Chondrocyte (in vitro differentiated cells): ENCODE measurements at regions not wholly inside any gene's neighbourhood (a gene's known extent, or its start where the extent isn't known, plus 50 kb on each side); places are given as distances from the start of the nearest gene placed in this dataset.

Source experiments
- DNase-seq: peaks from one replicate; pipeline ENCODE4 v3.0.0; 2021; ENCODE audit warnings: mixed read lengths, low spot score
- H3K27ac Mint-ChIP-seq: one replicate; pipeline ENCODE4 v1.8.0; 2021; ENCODE audit warnings: mild to moderate bottlenecking, moderate library complexity, mixed read lengths; ENCODE audit not compliant: unreplicated experiment
- H3K27me3 Mint-ChIP-seq: 2 replicates; pipeline ENCODE4 v1.8.0; 2021; ENCODE audit warnings: low read depth, mixed read lengths
- H3K36me3 Mint-ChIP-seq: 2 replicates; pipeline ENCODE4 v1.8.0; 2021; ENCODE audit warnings: low read depth, mixed read lengths
- H3K4me1 Mint-ChIP-seq: 2 replicates; pipeline ENCODE4 v1.8.0; 2021; ENCODE audit warnings: low read depth, mild to moderate bottlenecking, mixed read lengths
- H3K4me3 Mint-ChIP-seq: one replicate; pipeline ENCODE4 v1.8.0; 2021; ENCODE audit warnings: mild to moderate bottlenecking, moderate library complexity, mixed read lengths; ENCODE audit not compliant: unreplicated experiment
- H3K9me3 Mint-ChIP-seq: 2 replicates; pipeline ENCODE4 v1.8.0; 2021; ENCODE audit warnings: low read depth, mixed read lengths
- TF ChIP-seq, protein P1 (sequence below): fragments of 200-600 bp; sonication (generic); IDR thresholded peaks from 2 replicates; pipeline ENCODE4 v1.5.0; 2021; ENCODE audit warnings: antibody characterized with exemption, mild to moderate bottlenecking, moderate library complexity

DNA sequence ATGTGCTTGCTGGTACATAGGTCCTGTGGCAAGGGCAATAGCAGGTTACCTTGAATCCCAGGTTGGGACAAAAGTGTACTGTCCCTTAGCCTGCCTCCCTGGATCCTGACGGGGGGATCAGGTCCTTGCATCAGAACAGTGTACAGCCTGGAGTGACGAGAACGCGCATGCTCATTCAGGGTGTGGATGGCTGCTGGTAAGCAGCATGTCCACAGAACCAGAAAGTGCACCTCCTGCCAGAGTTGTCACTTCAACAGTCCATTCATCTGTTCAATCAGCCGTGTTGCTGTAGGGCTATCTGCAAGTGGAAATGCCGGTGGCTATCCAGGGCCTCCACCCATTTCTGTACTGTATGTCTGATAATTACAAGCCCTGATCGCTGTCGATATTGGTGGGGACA lies 236.3 kb upstream of the SOX4 start:
- peaks cover 3% of the 10 kb centered on the region for H3K9me3 Mint-ChIP-seq

DNA sequence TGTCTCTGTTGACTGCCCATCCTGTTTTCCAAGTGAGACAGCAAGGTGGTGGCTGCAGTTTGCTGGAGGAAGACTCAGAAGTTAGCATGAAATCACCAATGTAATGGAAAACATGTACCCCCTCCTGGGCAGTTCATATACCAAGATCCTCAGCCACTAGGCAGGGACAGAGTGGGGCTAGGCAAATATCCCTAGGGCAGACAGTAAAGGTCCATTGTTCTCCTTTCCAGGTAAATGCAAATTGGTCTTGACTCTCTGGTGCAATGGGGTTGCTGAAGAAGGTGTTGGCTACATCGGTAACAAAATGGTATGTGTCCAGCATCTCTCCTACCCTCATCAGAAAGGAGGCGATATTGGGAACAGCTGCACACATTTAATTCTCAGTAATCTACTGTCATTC lies 233.6 kb upstream of the SOX4 start:
- peaks cover 2% of the 10 kb centered on the region for H3K4me1 Mint-ChIP-seq
- peaks cover 3% of the 10 kb centered on the region for H3K9me3 Mint-ChIP-seq
- no peaks in the 10 kb centered on the region for H3K27me3 Mint-ChIP-seq
- no peak overlapping the region for H3K27ac Mint-ChIP-seq
- no peak for DNase-seq
- TF ChIP-seq, protein P1, sequence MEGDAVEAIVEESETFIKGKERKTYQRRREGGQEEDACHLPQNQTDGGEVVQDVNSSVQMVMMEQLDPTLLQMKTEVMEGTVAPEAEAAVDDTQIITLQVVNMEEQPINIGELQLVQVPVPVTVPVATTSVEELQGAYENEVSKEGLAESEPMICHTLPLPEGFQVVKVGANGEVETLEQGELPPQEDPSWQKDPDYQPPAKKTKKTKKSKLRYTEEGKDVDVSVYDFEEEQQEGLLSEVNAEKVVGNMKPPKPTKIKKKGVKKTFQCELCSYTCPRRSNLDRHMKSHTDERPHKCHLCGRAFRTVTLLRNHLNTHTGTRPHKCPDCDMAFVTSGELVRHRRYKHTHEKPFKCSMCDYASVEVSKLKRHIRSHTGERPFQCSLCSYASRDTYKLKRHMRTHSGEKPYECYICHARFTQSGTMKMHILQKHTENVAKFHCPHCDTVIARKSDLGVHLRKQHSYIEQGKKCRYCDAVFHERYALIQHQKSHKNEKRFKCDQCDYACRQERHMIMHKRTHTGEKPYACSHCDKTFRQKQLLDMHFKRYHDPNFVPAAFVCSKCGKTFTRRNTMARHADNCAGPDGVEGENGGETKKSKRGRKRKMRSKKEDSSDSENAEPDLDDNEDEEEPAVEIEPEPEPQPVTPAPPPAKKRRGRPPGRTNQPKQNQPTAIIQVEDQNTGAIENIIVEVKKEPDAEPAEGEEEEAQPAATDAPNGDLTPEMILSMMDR: no peak
- no peaks in the 10 kb centered on the region for H3K36me3 Mint-ChIP-seq
- H3K4me3 Mint-ChIP-seq: no peak overlapping the region

More for the DNA sequence above, 236.3 kb upstream of the SOX4 start:
- Mint-ChIP-seq H3K4me3 (no peak overlapping the region), H3K27me3 (no peaks in the 10 kb centered on the region), H3K36me3 (no peaks in the 10 kb centered on the region), H3K27ac (no peak overlapping the region), H3K4me1 (peaks cover 10% of the 10 kb centered on the region)
- no peak for DNase-seq
- TF ChIP-seq, protein P1: no peak

DNA sequence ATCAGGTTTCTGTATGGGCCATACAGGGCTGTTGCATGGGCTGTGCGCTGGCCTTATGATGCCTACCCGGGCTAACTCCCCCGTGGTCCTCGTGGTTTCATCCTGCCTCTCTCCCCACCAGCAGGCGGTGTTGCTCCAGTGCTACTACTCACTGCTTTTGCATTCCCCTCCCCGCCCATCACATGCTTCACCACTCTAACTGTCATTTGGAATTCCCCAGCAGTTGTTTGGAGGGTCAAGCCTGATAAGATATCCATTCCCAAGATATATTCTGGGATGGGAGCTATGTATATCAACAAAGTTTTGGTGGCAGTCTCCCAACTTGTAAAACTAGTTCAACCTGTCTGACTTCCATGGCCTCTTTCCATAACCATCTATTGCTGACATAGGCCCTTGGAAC lies 233.2 kb upstream of the SOX4 start:
- Mint-ChIP-seq H3K27me3 (no peaks in the 10 kb centered on the region), H3K4me1 (no peaks in the 10 kb centered on the region), H3K4me3 (no peak overlapping the region), H3K27ac (no peak overlapping the region), H3K9me3 (peaks cover 3% of the 10 kb centered on the region), H3K36me3 (no peaks in the 10 kb centered on the region)
- no peak for DNase-seq
- TF ChIP-seq, protein P1: no peak

DNA sequence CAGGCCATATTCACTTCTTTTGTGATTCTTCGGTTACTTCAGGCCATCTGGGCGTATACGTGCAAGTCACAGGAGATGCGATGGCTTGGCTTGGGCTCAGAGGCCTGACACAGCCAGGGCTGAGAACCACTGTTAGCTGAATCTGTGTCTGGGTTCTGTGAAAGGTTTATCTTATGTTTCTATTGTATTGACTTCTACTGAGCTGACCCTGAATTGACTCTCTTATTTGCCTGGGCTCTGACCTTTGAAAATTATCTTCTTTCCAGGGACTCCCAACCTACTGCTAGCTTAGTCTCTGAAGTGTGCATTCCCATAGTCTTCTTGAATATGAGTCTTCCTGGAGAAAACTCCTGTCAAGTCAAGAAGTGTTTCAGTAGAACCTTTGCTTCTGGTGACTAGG lies 226.4 kb upstream of the SOX4 start:
- Mint-ChIP-seq H3K36me3 (no peaks in the 10 kb centered on the region), H3K9me3 (no peaks in the 10 kb centered on the region), H3K4me1 (peaks cover 16% of the 10 kb centered on the region), H3K4me3 (no peak overlapping the region), H3K27me3 (no peaks in the 10 kb centered on the region), H3K27ac (no peak overlapping the region)
- TF ChIP-seq, protein P1: no peak
- DNase-seq: no peak

DNA sequence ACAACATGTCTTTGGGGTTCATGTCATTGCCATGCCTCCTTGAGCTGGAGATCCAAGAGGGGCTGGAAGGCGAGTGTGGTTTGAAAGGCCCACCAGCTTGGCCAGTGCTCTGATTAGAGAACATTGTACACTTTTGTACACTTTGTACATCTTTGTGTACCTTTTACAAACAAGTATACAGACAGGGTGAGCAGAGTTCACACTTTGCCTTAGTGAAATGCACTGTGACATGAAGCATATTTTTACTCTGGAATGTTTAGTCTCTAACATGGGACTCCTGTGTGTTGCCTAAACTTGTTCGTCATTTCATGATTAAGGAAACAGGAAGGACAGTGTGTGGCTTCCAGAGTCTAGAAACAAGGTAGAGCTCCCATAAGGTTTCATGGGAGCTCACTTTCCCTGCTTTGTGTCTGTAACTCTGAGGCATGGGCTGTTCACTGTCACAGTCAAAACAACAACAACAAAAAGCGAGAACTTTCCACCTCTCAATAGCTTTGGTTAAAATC lies 225.8 kb upstream of the SOX4 start:
- Mint-ChIP-seq H3K4me3 (no peak overlapping the region), H3K4me1 (peaks cover 18% of the 10 kb centered on the region), H3K9me3 (no peaks in the 10 kb centered on the region), H3K27ac (no peak overlapping the region), H3K36me3 (no peaks in the 10 kb centered on the region), H3K27me3 (no peaks in the 10 kb centered on the region)
- TF ChIP-seq, protein P1: no peak
- DNase-seq: no peak
